ENCODE measurements at regions not wholly inside any gene's neighbourhood (a gene's known extent, or its start where the extent isn't known, plus 50 kb on each side); places are given as distances from the start of the nearest gene placed in this dataset.
A peak's percentile ranks its signal among the peaks of the same experiment; 100 is the strongest.

DNA sequence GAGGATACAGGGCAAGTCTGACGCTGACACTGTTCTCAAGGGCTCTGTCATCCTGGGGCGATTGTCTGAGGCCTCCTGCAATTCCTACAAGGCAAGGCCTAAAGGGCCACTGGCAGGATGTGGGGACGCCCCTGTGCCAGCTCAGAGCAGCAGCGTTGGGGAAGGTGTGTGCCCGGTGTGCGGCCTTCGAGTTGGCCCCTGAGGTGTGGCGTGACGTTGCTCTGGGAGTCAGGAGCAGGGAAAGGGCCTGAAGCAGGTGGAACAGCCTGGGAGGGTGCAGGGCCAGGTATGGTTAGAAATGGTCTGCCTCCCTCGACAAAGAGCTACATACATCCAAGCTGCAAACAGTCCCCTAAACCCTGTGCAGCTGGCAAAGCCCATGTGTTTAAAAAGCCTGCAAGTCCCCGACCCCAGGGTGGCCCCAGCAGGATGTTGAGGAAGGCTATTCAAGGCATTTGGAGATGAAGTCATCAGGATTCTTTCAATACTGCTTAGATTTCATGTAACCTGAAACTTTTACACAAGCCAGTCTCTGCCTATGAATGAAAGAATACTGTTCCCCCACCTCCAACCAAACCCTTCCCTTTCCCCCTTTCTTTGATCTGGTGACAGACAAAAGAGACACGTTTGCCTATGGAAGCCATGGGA is 142.5 kb upstream of the TNS3 start:
- peak; percentile 71 for DNase-seq (ENCODE audit: low spot score)

DNA sequence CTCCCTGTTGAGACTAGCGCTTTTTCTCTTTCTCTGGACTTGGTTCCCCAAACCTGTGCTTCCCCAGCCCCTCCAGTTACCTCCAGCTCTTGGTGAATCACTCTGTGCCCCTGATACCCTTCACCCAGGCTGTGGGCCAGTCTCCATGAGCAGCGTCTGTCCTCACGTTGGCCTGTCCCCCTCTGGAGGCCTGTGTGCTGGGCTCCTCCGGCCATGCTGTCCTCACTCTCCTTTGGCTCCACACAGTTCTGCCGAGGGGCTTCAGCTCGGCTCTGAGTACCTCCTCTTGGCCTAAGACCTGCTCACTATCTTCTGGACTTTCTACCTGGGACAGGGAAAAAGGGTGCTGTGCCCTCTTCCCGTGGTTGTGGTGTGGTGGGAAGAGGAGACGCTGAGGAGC is 140.2 kb upstream of the TNS3 start:
- DNase-seq (ENCODE audit: low spot score) = peak; percentile 47

DNA sequence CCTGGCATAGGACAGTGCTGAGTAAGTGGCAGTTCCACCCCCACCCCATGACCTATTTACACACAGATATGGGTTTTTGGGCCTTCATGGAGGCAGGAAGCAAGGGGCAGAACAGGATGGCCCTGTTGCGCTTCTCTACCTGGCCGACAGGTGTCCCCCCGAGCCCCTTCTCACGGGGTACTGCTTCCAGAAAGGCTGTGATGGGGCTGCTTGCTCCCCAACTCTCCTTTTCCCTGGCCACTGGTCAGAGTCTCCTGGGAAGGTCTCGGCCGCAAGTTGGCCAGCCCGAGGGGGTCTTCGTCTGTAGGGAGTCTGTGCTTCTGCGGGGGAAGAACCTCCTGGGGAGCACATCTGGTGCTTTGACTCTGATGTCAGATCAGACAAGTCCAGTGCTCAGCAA is 139.8 kb upstream of the TNS3 start:
- no peak for DNase-seq (ENCODE audit: low spot score)

DNA sequence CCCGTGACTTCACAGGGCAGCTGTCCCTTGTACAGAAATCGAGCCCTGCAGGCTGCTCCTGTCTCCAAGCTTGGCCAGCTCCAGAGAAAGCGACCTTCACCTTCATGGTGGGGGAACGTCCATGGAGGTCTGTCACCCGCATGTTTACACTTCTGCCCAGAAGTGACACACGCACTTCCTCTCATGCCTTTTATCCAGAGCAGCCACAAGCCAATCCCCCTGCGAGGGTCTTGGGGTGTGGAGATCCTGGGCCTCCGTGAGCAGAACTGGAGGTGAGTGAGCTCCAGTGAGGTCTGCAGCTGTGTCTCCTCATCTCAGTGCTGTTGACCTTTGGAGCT is 139.0 kb upstream of the TNS3 start:
- peak; percentile 53 for DNase-seq (ENCODE audit: low spot score)

DNA sequence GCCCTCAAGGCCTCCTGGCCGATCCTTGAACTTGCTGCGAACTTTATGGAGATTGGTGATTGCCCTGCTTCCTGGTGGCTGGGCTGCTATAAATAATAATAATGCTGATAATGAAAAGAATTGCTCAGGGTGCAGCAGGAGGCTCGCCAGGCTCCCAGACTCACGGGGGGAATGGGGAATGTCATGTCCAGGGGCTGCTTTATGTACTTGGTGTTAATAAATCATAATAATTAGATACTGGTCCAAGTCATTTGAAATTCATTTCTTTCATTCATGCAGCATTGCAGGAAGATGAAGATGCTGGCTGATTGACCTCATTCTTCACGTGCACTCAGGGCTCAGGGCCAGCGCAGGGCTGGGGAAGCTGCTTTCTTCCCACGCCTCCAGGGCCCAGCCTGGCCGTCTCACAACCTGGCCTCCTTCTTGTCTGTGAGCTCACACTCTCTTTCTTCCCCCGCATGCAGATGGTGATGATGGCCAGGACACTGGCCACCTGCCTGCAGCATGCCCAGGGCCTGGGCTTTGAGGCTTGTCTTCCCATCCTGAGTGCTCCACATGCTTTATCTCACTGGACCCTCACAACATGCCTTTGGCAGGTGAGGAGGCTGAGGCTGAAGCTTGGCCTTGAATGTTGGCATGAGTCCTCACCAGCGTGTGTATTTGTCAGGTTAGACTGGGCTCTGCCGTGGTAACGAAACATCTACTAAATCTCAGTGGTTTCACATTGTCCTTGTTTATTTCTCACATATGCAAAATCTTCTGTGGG is 138.4 kb upstream of the TNS3 start:
- DNase-seq (ENCODE audit: low spot score) = peak; percentile 79

GRCh38 chr7:47719675-47720074 is 137.8 kb upstream of the TNS3 start:
- DNase-seq (ENCODE audit: low spot score) = peak; percentile 8

DNA sequence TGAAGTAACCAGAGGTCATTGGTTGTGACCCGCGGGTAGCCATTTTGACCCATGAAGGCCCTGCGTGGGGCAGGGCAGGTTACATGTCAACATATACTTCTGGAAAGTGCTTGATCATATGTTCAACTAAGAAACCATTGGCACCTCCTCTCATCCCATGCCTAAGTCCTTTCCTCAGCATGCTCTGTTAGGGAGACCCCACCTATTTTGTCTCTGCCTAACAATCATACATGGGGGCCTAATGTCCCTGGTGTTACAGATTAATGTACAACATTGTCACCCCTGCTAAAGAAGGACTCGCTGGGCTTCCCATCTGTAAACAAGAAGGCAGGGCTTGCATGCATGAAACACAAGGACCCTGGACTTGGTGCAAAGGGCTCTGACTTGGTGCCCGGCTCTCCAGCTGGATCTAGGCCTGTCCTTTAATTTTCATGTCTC is 133.7 kb upstream of the TNS3 start:
- DNase-seq (ENCODE audit: low spot score) = peak; percentile 39

GRCh38 chr7:47714669-47715607 is 133.0 kb upstream of the TNS3 start:
- peak; percentile 47 for DNase-seq (ENCODE audit: low spot score)

DNA sequence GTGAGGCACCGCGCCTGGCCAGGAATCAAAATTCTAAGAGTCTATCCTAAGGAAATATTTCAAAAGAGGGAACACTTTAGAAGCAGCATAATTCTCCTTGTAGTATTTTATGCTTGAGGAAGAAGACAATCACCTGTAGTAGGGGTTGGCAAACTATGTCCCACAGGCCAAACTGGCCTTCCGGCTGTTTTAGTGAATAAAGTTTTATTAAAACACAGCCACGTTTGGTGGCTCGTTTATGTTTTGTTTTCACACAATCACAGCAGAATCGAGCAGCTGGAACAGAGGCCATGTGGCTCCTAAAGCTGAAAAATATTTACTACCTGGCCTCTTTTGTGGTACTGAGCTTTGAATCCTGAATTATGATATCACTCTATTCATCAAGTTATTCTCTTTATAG is 131.7 kb upstream of the TNS3 start:
- DNase-seq (ENCODE audit: low spot score) = no peak

- no peak for DNase-seq (ENCODE audit: low spot score)
Measured at GRCh38 chr7:47712416-47712815, 130.5 kb upstream of the TNS3 start.

- DNase-seq (ENCODE audit: low spot score) = no peak
Measured at GRCh38 chr7:47711776-47712175, 129.9 kb upstream of the TNS3 start.

GRCh38 chr7:47710201-47710935 is 128.5 kb upstream of the TNS3 start:
- DNase-seq (ENCODE audit: low spot score) = no peak

GRCh38 chr7:47709451-47709850 is 127.5 kb upstream of the TNS3 start:
- DNase-seq (ENCODE audit: low spot score) = no peak

DNA sequence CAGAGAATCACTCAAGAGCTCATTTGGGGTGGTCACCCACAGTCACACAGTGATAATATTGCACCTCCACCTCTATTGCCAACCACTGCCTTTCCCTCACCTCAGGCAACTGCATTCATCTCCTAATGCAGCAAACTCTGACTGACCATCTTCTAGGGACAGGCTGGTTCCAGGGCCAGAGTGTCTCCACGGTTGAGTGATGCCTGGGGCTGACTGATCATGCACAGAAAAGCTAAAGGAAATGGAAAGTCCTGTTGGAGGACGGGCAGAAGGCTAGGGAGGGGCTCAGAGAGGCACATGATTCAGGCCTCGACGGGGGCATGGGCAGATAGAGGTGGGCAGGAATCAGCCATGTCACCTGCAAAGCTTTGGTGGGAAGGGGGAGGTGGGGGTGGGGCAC is 127.1 kb upstream of the TNS3 start:
- no peak for DNase-seq (ENCODE audit: low spot score)

- DNase-seq (ENCODE audit: low spot score) = no peak
Measured at GRCh38 chr7:47707583-47707982, 125.7 kb upstream of the TNS3 start.

DNA sequence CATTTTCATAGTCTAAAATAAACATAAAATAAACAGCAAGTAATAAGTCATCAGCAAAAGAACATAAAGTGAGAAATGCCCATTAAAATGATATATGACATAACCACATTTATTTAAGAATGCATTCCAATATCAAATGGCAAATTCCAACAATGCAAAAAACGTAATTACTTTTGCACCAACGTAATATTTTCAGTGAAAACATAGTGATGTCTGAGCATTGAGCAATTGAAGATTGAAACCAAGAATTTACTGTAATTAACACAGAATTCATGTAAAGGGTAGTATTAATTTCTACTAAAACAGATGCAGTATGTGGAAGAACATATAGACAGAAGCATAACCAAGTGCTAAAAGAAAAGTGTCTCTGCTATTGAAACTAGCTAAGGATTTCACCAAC is 123.0 kb upstream of the TNS3 start:
- no peak for DNase-seq (ENCODE audit: low spot score)

DNA sequence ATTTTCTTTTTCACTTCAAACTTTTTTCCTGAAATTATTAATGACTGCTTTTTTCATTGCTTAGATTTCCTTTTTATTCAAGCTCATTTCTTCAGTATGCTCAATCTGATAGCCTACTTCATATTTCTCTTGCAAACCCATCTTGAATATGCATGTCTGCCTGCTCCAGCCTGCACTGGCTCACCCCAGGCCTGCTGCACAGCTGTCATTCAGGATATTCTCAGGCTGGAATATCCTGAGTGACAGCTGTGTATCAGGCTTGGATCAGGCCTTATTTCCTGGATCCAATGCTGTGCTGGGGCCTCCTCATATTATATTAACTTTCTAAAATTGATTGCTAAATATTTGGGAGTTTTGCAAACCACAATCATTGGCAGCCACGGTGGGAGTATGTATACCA is 120.2 kb upstream of the TNS3 start:
- peak; percentile 37 for DNase-seq (ENCODE audit: low spot score)

DNA sequence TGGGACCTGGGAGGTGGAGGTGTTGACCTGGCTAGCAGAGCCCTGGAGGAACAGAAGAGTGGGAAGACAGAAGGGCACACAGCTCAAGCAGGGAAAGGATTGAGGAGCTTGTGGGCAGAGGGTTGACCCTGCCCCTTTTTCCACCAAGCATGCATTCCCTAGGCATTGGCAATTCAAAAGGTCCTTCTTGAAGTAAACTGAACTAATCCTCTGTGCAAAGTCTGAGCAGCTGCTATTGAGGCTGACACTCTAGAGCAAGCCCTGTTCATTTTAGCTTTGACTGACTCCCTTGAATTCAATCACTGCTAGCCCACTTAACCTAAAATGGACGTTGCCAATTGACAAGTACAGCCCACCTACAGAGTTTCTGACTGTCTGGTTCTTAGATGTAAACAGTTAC is 116.5 kb upstream of the TNS3 start:
- DNase-seq (ENCODE audit: low spot score) = peak; percentile 76

GRCh38 chr7:47697543-47697942 is 115.6 kb upstream of the TNS3 start:
- peak; percentile 4 for DNase-seq (ENCODE audit: low spot score)

DNA sequence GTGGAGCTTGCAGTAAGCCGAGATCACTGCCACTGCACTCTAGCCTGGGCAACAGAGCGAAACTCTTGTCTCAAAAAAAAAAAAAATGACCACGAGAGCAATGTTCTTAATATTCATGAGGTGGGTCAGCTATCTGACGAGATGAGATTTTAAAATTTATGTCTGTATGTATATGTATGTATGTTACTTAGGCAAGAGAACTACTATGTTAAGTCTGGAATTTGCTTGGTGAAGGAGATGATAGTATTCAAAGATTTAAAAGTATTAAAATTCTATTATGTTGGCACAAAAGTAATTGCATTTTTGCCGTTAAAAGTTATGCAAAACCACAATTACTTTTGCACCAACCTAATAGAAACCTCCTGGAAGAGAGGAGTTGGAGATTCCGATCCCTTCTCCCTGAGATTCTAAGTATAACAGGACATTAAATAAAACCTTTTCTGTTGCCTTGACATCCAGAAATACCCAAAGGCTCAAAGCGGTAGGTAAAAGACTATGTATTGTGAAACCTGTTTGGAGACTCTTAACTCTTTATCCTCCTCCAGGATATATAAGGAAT is 114.3 kb upstream of the TNS3 start:
- DNase-seq (ENCODE audit: low spot score) = no peak

DNA sequence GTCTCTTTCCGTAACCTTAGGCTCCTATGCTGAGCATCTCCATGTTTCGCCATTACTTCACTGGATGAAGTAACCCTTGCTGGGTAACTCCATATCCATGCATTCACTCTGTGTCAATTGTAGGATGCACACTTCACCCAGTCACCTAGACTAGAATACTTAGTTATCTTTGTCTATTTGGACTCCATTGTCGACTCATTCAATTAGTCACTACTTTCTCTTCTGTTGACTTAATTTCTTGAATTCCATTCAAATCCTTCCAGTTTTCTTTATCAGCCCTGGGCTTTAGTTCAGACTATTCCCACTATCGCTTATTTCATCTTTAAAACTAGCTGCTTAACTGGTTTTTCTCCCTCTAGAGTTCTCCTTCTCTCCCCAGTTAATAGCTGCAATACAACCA is 111.3 kb upstream of the TNS3 start:
- DNase-seq (ENCODE audit: low spot score) = no peak

Data from mesenteric fat pad (tissue), 1 donor.